ENCODE measurements at regions not wholly inside any gene's neighbourhood (a gene's known extent, or its start where the extent isn't known, plus 50 kb on each side); places are given as distances from the start of the nearest gene placed in this dataset.

GRCh38 chr21:27700974-27701614 is 734.2 kb upstream of the ADAMTS5 start:
- TF ChIP-seq, protein P1, sequence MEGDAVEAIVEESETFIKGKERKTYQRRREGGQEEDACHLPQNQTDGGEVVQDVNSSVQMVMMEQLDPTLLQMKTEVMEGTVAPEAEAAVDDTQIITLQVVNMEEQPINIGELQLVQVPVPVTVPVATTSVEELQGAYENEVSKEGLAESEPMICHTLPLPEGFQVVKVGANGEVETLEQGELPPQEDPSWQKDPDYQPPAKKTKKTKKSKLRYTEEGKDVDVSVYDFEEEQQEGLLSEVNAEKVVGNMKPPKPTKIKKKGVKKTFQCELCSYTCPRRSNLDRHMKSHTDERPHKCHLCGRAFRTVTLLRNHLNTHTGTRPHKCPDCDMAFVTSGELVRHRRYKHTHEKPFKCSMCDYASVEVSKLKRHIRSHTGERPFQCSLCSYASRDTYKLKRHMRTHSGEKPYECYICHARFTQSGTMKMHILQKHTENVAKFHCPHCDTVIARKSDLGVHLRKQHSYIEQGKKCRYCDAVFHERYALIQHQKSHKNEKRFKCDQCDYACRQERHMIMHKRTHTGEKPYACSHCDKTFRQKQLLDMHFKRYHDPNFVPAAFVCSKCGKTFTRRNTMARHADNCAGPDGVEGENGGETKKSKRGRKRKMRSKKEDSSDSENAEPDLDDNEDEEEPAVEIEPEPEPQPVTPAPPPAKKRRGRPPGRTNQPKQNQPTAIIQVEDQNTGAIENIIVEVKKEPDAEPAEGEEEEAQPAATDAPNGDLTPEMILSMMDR (IDR thresholded peaks at IDR 0.05) = peak in 5 of 6 experiments; percentile 81 to 90 (median 88)
- TF ChIP-seq POLR2A (IDR thresholded peaks at IDR 0.05) = no peak
